ENCODE measurements at regions not wholly inside any gene's neighbourhood (a gene's known extent, or its start where the extent isn't known, plus 50 kb on each side); places are given as distances from the start of the nearest gene placed in this dataset.

GRCh38 chr10:81733542-81733941 lies 141.5 kb upstream of the NRG3 start:
- TF ChIP-seq USF1 (IDR thresholded peaks at IDR 0.05), result no peak
- TF ChIP-seq TCF12 (IDR thresholded peaks at IDR 0.05; ENCODE audit: low read depth), result no peak
- TF ChIP-seq YY1 (IDR thresholded peaks at IDR 0.05; ENCODE audit: low read depth), result no peak
- TF ChIP-seq EP300 (IDR thresholded peaks at IDR 0.05; ENCODE audit: borderline replicate concordance), result no peak
- no peak for TF ChIP-seq CEBPB (IDR thresholded peaks at IDR 0.05)
- TF ChIP-seq MAX (IDR thresholded peaks at IDR 0.05), result no peak
- TF ChIP-seq ZBTB7A (IDR thresholded peaks at IDR 0.05; ENCODE audit: low read depth), result no peak
- no peak for TF ChIP-seq EGR1 (IDR thresholded peaks at IDR 0.05)

All from Ishikawa (cell line).